Calu3 (cell line): ENCODE measurements at regions not wholly inside any gene's neighbourhood (a gene's known extent, or its start where the extent isn't known, plus 50 kb on each side); places are given as distances from the start of the nearest gene placed in this dataset.

ENCODE experiments used
- BruUV-seq: library from RNA; stranded (reverse); fragments of 400-500 nt; replicated peaks from 2 replicates; lab custom pipeline; 2021; lab: Mats Ljungman, UMichigan
- CTCF ChIA-PET: fragments of 300-600 bp; sonication (Branson Sonifier 250); formaldehyde crosslinking; loops from one replicate; lab custom pipeline; 2022; ENCODE audit warnings: antibody characterized with exemption; lab: Charles Lee
- DNase-seq: peaks from one replicate; pipeline ENCODE4 v3.0.0; 2022
- H3K27ac Mint-ChIP-seq: one replicate; pipeline ENCODE4 v1.8.0; 2022; ENCODE audit warnings: mixed read lengths; ENCODE audit not compliant: unreplicated experiment
- H3K27me3 Mint-ChIP-seq: one replicate; pipeline ENCODE4 v1.8.0; 2022; ENCODE audit warnings: mixed read lengths; ENCODE audit not compliant: unreplicated experiment
- H3K36me3 Mint-ChIP-seq: one replicate; pipeline ENCODE4 v1.8.0; 2022; ENCODE audit warnings: mild to moderate bottlenecking, moderate library complexity, mixed read lengths; ENCODE audit not compliant: insufficient read depth, unreplicated experiment
- H3K4me1 Mint-ChIP-seq: one replicate; pipeline ENCODE4 v1.8.0; 2022; ENCODE audit warnings: mild to moderate bottlenecking, low read depth, mixed read lengths; ENCODE audit not compliant: unreplicated experiment
- H3K4me3 Mint-ChIP-seq: one replicate; pipeline ENCODE4 v1.8.0; 2022; ENCODE audit warnings: mild to moderate bottlenecking, low read depth, moderate library complexity, mixed read lengths; ENCODE audit not compliant: unreplicated experiment
- H3K9me3 Mint-ChIP-seq: one replicate; pipeline ENCODE4 v1.8.0; 2022; ENCODE audit warnings: low read depth, mixed read lengths; ENCODE audit not compliant: unreplicated experiment
- intact Hi-C: fragments of 100-400 bp; cut with micrococcal nuclease; formaldehyde crosslinking; loops from one replicate; pipeline ENCODE4 v1.10.0; 2022; ENCODE audit not compliant: unreplicated experiment
- TF ChIP-seq, protein P1 (sequence below): fragments of 200-600 bp; IDR thresholded peaks from one replicate; pipeline ENCODE4 v1.8.0; 2022; ENCODE audit warnings: antibody characterized with exemption; ENCODE audit not compliant: unreplicated experiment

DNA sequence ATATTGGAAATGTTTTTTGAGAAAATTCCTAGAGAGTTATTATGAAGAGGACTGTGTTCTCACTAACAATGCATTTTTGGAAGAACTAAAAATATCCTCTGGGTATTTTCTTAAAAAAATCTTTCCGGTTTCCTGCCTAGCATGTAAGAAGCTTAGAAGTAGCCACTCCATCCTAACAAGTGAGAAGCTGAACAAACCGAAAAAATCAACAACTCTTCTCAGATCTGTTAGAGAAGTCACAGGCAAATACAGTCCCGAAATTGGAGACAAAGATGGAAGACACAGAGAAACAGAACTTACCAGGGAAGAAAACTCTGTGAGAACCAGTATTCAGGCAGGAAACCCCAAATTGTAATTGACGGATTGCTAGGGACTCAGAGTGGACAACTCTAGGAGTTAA, 173.0 kb downstream of the KLF12 start:
- BruUV-seq: no TSS peak
- no peaks in the 10 kb centered on the region for H3K9me3 Mint-ChIP-seq
- no peak overlapping the region for H3K4me3 Mint-ChIP-seq
- no peaks in the 10 kb centered on the region for H3K27me3 Mint-ChIP-seq
- intact Hi-C loops: no loop called here
- no peaks in the 10 kb centered on the region for H3K4me1 Mint-ChIP-seq
- no peak for DNase-seq
- TF ChIP-seq, protein P1, sequence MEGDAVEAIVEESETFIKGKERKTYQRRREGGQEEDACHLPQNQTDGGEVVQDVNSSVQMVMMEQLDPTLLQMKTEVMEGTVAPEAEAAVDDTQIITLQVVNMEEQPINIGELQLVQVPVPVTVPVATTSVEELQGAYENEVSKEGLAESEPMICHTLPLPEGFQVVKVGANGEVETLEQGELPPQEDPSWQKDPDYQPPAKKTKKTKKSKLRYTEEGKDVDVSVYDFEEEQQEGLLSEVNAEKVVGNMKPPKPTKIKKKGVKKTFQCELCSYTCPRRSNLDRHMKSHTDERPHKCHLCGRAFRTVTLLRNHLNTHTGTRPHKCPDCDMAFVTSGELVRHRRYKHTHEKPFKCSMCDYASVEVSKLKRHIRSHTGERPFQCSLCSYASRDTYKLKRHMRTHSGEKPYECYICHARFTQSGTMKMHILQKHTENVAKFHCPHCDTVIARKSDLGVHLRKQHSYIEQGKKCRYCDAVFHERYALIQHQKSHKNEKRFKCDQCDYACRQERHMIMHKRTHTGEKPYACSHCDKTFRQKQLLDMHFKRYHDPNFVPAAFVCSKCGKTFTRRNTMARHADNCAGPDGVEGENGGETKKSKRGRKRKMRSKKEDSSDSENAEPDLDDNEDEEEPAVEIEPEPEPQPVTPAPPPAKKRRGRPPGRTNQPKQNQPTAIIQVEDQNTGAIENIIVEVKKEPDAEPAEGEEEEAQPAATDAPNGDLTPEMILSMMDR: no peak
- H3K36me3 Mint-ChIP-seq: no peaks in the 10 kb centered on the region
- CTCF ChIA-PET: no interaction called here
- no peak overlapping the region for H3K27ac Mint-ChIP-seq

DNA sequence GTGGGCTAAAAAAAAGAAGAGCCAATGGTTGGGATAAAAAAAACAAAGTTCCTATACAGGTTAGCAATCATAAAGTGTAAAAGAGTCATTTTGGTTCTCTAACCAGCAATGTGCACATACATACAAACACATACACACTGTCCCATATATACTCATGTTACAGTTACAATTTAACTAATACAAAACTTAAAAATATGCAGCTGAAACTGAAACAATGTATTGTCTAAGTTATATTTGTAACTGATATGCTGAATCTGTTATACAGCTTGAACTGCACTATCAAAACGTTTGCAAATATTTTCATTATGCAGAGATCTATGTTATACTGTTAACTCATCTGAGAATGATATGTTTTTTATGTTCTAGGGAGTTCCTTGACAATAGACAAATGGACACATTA, 173.7 kb downstream of the KLF12 start:
- intact Hi-C loops: no loop called here
- Mint-ChIP-seq H3K4me3 (no peak overlapping the region), H3K4me1 (no peaks in the 10 kb centered on the region), H3K27me3 (no peaks in the 10 kb centered on the region), H3K9me3 (no peaks in the 10 kb centered on the region), H3K27ac (no peak overlapping the region), H3K36me3 (no peaks in the 10 kb centered on the region)
- no TSS peak for BruUV-seq
- DNase-seq: no peak
- CTCF ChIA-PET: no interaction called here
- TF ChIP-seq, protein P1: no peak

- TF ChIP-seq, protein P1: no peak
- CTCF ChIA-PET: no interaction called here
- no peak overlapping the region for H3K4me3 Mint-ChIP-seq
- no peaks in the 10 kb centered on the region for H3K4me1 Mint-ChIP-seq
- H3K27ac Mint-ChIP-seq: no peak overlapping the region
- no TSS peak for BruUV-seq
- H3K27me3 Mint-ChIP-seq: no peaks in the 10 kb centered on the region
- DNase-seq: peak; percentile 14
- H3K36me3 Mint-ChIP-seq: no peaks in the 10 kb centered on the region
- no peaks in the 10 kb centered on the region for H3K9me3 Mint-ChIP-seq
- intact Hi-C loops: no loop called here
Observed at GRCh38 chr13:73958657-73959397, 175.4 kb downstream of the KLF12 start.

- H3K9me3 Mint-ChIP-seq: no peaks in the 10 kb centered on the region
- BruUV-seq: no TSS peak
- H3K4me1 Mint-ChIP-seq: no peaks in the 10 kb centered on the region
- no peaks in the 10 kb centered on the region for H3K36me3 Mint-ChIP-seq
- H3K27me3 Mint-ChIP-seq: no peaks in the 10 kb centered on the region
- TF ChIP-seq, protein P1: no peak
- no peak for DNase-seq
- intact Hi-C loops: no loop called here
- no peak overlapping the region for H3K4me3 Mint-ChIP-seq
- H3K27ac Mint-ChIP-seq: no peak overlapping the region
- CTCF ChIA-PET: no interaction called here
Observed at GRCh38 chr13:73957889-73958288, 176.3 kb downstream of the KLF12 start.
